ENCODE measurements at regions not wholly inside any gene's neighbourhood (a gene's known extent, or its start where the extent isn't known, plus 50 kb on each side); places are given as distances from the start of the nearest gene placed in this dataset.

DNA sequence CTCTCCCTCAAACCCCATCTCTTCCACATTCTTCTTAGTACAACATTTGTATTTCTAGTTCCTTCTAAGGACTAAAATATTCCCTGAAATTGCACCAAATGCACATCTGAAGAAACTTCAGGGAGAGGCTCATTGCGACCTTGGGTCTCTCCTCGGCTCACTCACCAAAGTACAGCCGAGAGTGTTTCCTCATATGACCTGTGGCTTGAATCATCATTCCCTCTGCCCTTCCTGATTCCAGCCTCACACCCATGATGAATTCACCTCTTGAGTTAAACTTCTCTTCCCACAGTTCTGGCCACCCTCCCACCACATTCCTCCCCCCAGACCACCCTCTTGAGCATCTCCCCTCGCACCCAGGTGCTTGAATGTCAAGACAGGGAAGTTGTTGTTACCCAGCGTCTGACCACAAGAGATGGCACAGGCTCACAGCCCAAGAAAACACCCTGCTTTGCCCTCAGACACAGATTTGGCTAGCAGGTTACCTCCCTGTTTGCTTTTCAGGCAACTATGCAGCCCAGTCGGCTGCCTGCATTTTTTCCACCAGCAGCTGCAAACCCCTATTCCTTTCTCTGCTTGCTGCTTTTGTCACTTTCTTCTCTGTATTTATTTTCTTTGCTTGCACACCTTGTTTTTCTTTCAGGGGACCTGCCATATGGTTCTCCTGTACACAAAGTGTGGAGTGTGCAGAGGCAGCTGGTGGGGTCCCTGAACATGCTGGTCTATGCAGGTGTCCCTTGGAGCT is 214.8 kb downstream of the SPATA18 start:
- peaks cover 0 to 2% of the 10 kb centered on the region in 2 donors for H3K27me3 Mint-ChIP-seq
- Histone ChIP-seq H3K36me3 (ENCODE audit: insufficient read depth, low read length) (no peaks in the 10 kb centered on the region), H3K27me3 (ENCODE audit: insufficient read depth, low read length, poor library complexity, severe bottlenecking) (no peaks in the 10 kb centered on the region), H3K4me1 (ENCODE audit: insufficient read depth, low read length) (no peaks in the 10 kb centered on the region), H3K9me3 (ENCODE audit: low read length) (no peaks in the 10 kb centered on the region), H3K4me3 (ENCODE audit: low read length) (no peak overlapping the region), H3K27ac (ENCODE audit: low read depth, low read length) (no peak overlapping the region)
- CTCF ChIA-PET = no interaction called here
- DNase-seq = no peak
- POLR2A ChIA-PET = no interaction called here
- no peaks in the 10 kb centered on the region for H3K4me1 Mint-ChIP-seq
- no peaks in the 10 kb centered on the region for H3K36me3 Mint-ChIP-seq
- peaks cover 0 to 6% (median 0%) of the 10 kb centered on the region in 5 donors for H3K9me3 Mint-ChIP-seq
- H3K27ac Mint-ChIP-seq = no peak overlapping the region
- H3K4me3 Mint-ChIP-seq = no peak overlapping the region

DNA sequence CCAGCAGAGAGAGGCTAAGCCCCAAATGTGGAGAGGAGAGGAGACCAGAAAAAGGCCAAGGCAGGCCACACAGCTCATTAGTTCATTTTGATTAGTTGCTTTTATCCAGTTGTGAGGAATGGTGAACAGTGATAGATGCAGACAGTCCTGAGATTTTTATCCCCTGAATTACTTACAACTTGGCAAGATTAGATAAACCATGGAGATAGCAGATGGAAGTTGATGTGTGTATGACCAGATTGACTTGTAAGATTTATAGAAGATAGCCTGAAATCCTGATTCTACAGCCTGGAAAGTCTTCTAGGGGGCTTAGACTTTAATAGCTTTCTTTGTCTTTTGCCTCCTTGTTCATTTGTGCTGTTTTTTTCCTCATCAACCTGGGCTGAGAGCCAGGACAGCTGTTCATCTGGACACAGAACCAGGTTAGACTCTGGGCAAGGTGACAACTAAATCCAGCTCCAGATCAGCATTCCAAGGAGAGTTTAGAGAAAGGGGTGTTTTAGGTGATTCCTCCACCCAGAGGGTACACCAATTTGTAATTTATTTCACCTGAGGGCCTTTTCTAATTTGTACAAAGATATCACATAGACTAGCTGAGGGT is 215.5 kb downstream of the SPATA18 start:
- CTCF ChIA-PET = no interaction called here
- peaks cover 0 to 6% (median 0%) of the 10 kb centered on the region in 5 donors for H3K9me3 Mint-ChIP-seq

GRCh38 chr4:52269761-52270160 is 218.7 kb downstream of the SPATA18 start:
- no peaks in the 10 kb centered on the region for H3K27me3 Mint-ChIP-seq
- H3K27me3 ChIP-seq (ENCODE audit: insufficient read depth, low read length, poor library complexity, severe bottlenecking) = no peaks in the 10 kb centered on the region
- H3K4me1 Mint-ChIP-seq = no peaks in the 10 kb centered on the region
- H3K4me3 ChIP-seq (ENCODE audit: low read length) = no peak overlapping the region
- ChIA-PET CTCF (no interaction called here), POLR2A (no interaction called here)
- H3K4me3 Mint-ChIP-seq = no peak overlapping the region
- H3K9me3 Mint-ChIP-seq = peaks cover 0 to 8% (median 6%) of the 10 kb centered on the region in 5 donors
- H3K27ac ChIP-seq (ENCODE audit: low read depth, low read length) = no peak overlapping the region
- no peaks in the 10 kb centered on the region for H3K36me3 ChIP-seq (ENCODE audit: insufficient read depth, low read length)
- H3K4me1 ChIP-seq (ENCODE audit: insufficient read depth, low read length) = no peaks in the 10 kb centered on the region
- no peak for DNase-seq
- H3K9me3 ChIP-seq (ENCODE audit: low read length) = no peaks in the 10 kb centered on the region
- H3K36me3 Mint-ChIP-seq = no peaks in the 10 kb centered on the region
- no peak overlapping the region for H3K27ac Mint-ChIP-seq

More for the DNA sequence above, 215.5 kb downstream of the SPATA18 start:
- no peak for DNase-seq
- H3K9me3 ChIP-seq (ENCODE audit: low read length) = no peaks in the 10 kb centered on the region
- no peak overlapping the region for H3K4me3 Mint-ChIP-seq
- no peak overlapping the region for H3K27ac Mint-ChIP-seq
- no peaks in the 10 kb centered on the region for H3K36me3 ChIP-seq (ENCODE audit: insufficient read depth, low read length)
- H3K4me3 ChIP-seq (ENCODE audit: low read length) = no peak overlapping the region
- H3K36me3 Mint-ChIP-seq = no peaks in the 10 kb centered on the region
- H3K27me3 Mint-ChIP-seq = peaks cover 0 to 2% of the 10 kb centered on the region in 2 donors
- H3K27ac ChIP-seq (ENCODE audit: low read depth, low read length) = no peak overlapping the region
- H3K4me1 Mint-ChIP-seq = no peaks in the 10 kb centered on the region
- POLR2A ChIA-PET = no interaction called here
- H3K27me3 ChIP-seq (ENCODE audit: insufficient read depth, low read length, poor library complexity, severe bottlenecking) = no peaks in the 10 kb centered on the region
- no peaks in the 10 kb centered on the region for H3K4me1 ChIP-seq (ENCODE audit: insufficient read depth, low read length)

GRCh38 chr4:52273885-52274284 is 222.8 kb downstream of the SPATA18 start:
- ChIA-PET CTCF (no interaction called here), POLR2A (no interaction called here)
- peaks cover 5 to 17% (median 11%) of the 10 kb centered on the region in 5 donors for H3K9me3 Mint-ChIP-seq
- no peak overlapping the region for H3K27ac Mint-ChIP-seq
- H3K27me3 Mint-ChIP-seq = peaks cover 0 to 2% of the 10 kb centered on the region in 2 donors
- DNase-seq = no peak
- H3K36me3 Mint-ChIP-seq = no peaks in the 10 kb centered on the region
- H3K4me1 ChIP-seq (ENCODE audit: insufficient read depth, low read length) = no peaks in the 10 kb centered on the region
- no peaks in the 10 kb centered on the region for H3K4me1 Mint-ChIP-seq
- H3K4me3 Mint-ChIP-seq = no peak overlapping the region
- H3K36me3 ChIP-seq (ENCODE audit: insufficient read depth, low read length) = no peaks in the 10 kb centered on the region
- no peaks in the 10 kb centered on the region for H3K9me3 ChIP-seq (ENCODE audit: low read length)
- no peak overlapping the region for H3K27ac ChIP-seq (ENCODE audit: low read depth, low read length)
- H3K27me3 ChIP-seq (ENCODE audit: insufficient read depth, low read length, poor library complexity, severe bottlenecking) = no peaks in the 10 kb centered on the region
- H3K4me3 ChIP-seq (ENCODE audit: low read length) = no peak overlapping the region

DNA sequence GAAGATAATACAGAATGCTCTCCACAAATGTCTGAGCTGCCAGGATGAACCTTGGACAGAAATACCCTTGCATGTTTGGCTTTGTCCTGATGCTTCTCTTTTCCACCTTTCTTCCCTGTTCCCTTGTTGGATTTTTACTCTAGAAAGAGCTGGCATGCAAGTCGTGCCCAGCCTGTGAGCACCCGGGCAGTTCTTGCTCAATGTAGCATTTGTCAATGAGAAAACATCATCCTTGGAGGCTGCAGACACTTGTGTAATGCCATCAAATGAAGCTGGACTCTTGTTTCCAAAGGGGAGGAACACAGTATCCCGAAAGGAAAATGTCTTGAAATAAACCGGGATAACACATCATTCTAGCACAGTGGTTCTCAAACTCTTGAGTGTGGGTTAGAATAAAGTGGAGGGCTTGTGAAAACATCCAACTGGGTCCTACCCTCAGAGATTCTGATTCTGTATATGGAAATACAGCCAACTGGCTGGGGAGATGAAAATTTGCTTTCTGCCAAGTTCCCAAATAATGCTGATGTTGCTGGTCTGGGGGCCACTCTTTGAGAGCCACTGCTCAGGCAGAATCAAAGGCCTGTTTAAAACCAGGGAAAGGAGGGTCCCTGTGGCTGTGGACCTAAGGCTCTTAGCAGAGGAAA is 237.2 kb downstream of the SPATA18 start:
- Mint-ChIP-seq H3K9me3 (peaks cover 0 to 2% (median 0%) of the 10 kb centered on the region in 5 donors), H3K4me1 (no peaks in the 10 kb centered on the region), H3K36me3 (no peaks in the 10 kb centered on the region), H3K4me3 (peak overlapping the region in 1 of 7 donors; percentile 3), H3K27me3 (peaks cover 0 to 1% of the 10 kb centered on the region in 2 donors), H3K27ac (no peak overlapping the region)
- Histone ChIP-seq H3K4me3 (ENCODE audit: low read length) (no peak overlapping the region), H3K27me3 (ENCODE audit: insufficient read depth, low read length, poor library complexity, severe bottlenecking) (no peaks in the 10 kb centered on the region), H3K27ac (ENCODE audit: low read depth, low read length) (no peak overlapping the region), H3K9me3 (ENCODE audit: low read length) (no peaks in the 10 kb centered on the region), H3K4me1 (ENCODE audit: insufficient read depth, low read length) (no peaks in the 10 kb centered on the region), H3K36me3 (ENCODE audit: insufficient read depth, low read length) (no peaks in the 10 kb centered on the region)
- DNase-seq = no peak
- ChIA-PET POLR2A (no interaction called here), CTCF (no interaction called here)

GRCh38 chr4:52290466-52290865 is 239.4 kb downstream of the SPATA18 start:
- Histone ChIP-seq H3K9me3 (ENCODE audit: low read length) (no peaks in the 10 kb centered on the region), H3K27ac (ENCODE audit: low read depth, low read length) (no peak overlapping the region), H3K4me3 (ENCODE audit: low read length) (no peak overlapping the region), H3K4me1 (ENCODE audit: insufficient read depth, low read length) (no peaks in the 10 kb centered on the region), H3K27me3 (ENCODE audit: insufficient read depth, low read length, poor library complexity, severe bottlenecking) (no peaks in the 10 kb centered on the region), H3K36me3 (ENCODE audit: insufficient read depth, low read length) (no peaks in the 10 kb centered on the region)
- no peak for DNase-seq
- no peaks in the 10 kb centered on the region for H3K4me1 Mint-ChIP-seq
- H3K27ac Mint-ChIP-seq = no peak overlapping the region
- H3K4me3 Mint-ChIP-seq = no peak overlapping the region
- CTCF ChIA-PET = no interaction called here
- peaks cover 0 to 1% of the 10 kb centered on the region in 2 donors for H3K27me3 Mint-ChIP-seq
- no peaks in the 10 kb centered on the region for H3K9me3 Mint-ChIP-seq
- POLR2A ChIA-PET = no interaction called here
- no peaks in the 10 kb centered on the region for H3K36me3 Mint-ChIP-seq

DNA sequence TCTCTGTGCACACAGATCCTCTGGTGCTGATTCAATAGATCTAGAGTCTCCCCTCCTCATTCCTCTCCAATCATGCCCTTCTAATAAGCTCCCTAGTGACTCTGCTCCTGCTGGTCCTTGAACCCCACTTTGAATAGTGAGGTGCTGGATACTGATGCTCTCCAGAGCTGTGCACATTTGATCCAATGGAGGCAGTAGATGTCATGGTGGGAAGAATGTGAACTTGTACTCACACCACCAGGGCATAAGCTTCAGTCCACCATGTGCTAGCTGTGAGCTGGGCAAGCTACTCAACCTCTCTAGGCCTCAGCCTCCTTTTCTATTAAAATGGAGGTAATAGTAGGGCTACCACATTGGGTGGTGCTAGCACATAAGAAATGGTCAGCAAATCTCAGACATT is 241.1 kb downstream of the SPATA18 start:
- H3K27ac ChIP-seq (ENCODE audit: low read depth, low read length) = no peak overlapping the region
- Mint-ChIP-seq H3K27ac (no peak overlapping the region), H3K27me3 (no peaks in the 10 kb centered on the region), H3K4me1 (no peaks in the 10 kb centered on the region), H3K36me3 (no peaks in the 10 kb centered on the region), H3K4me3 (no peak overlapping the region), H3K9me3 (peaks cover 0 to under 1% (median 0%) of the 10 kb centered on the region in 5 donors)
- H3K9me3 ChIP-seq (ENCODE audit: low read length) = no peaks in the 10 kb centered on the region
- no peaks in the 10 kb centered on the region for H3K4me1 ChIP-seq (ENCODE audit: insufficient read depth, low read length)
- H3K27me3 ChIP-seq (ENCODE audit: insufficient read depth, low read length, poor library complexity, severe bottlenecking) = no peaks in the 10 kb centered on the region
- CTCF ChIA-PET = no interaction called here
- H3K4me3 ChIP-seq (ENCODE audit: low read length) = no peak overlapping the region
- POLR2A ChIA-PET = no interaction called here
- H3K36me3 ChIP-seq (ENCODE audit: insufficient read depth, low read length) = no peaks in the 10 kb centered on the region
- DNase-seq = no peak

- Histone ChIP-seq H3K27ac (ENCODE audit: low read depth, low read length) (no peak overlapping the region), H3K4me3 (ENCODE audit: low read length) (no peak overlapping the region), H3K4me1 (ENCODE audit: insufficient read depth, low read length) (no peaks in the 10 kb centered on the region), H3K9me3 (ENCODE audit: low read length) (no peaks in the 10 kb centered on the region), H3K36me3 (ENCODE audit: insufficient read depth, low read length) (no peaks in the 10 kb centered on the region), H3K27me3 (ENCODE audit: insufficient read depth, low read length, poor library complexity, severe bottlenecking) (no peaks in the 10 kb centered on the region)
- no peak overlapping the region for H3K4me3 Mint-ChIP-seq
- H3K9me3 Mint-ChIP-seq = peaks cover 0 to 4% (median 2%) of the 10 kb centered on the region in 5 donors
- H3K27ac Mint-ChIP-seq = no peak overlapping the region
- no peaks in the 10 kb centered on the region for H3K4me1 Mint-ChIP-seq
- peaks cover 0 to 1% (median 0%) of the 10 kb centered on the region in 3 donors for H3K36me3 Mint-ChIP-seq
- POLR2A ChIA-PET = no interaction called here
- CTCF ChIA-PET = no interaction called here
- H3K27me3 Mint-ChIP-seq = no peaks in the 10 kb centered on the region
- no peak for DNase-seq
These were observed 245.2 kb downstream of the SPATA18 start for GRCh38 chr4:52296341-52296740.

Data from CD8-positive, alpha-beta memory T cell (primary cell).